ENCODE measurements at regions not wholly inside any gene's neighbourhood (a gene's known extent, or its start where the extent isn't known, plus 50 kb on each side); places are given as distances from the start of the nearest gene placed in this dataset.

DNA sequence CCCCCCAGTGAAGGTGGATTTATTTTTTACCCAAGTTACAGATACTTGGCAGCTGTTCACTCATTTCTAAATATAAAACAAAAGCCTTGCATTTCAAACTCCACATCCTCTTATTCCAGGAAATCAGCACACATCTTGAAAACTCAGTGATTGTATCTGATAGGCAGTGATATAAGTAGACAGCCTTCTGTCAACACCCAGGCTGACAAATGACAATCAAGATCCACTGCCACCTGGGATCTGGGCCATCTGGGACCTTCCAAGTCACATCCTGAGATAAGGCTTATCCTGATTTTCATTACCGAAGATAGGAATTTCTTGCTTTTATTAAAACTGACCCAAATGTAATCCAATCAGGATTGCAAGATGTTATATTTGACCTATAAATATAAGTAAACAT is 201.3 kb upstream of the PUM3 start:
- Mint-ChIP-seq H3K9me3 (no peaks in the 10 kb centered on the region), H3K4me1 (peaks cover 13% of the 10 kb centered on the region), H3K36me3 (ENCODE audit: low read depth) (no peaks in the 10 kb centered on the region), H3K27ac (no peak overlapping the region), H3K27me3 (ENCODE audit: low read depth) (no peaks in the 10 kb centered on the region), H3K4me3 (no peak overlapping the region)
- TF ChIP-seq, protein P1, sequence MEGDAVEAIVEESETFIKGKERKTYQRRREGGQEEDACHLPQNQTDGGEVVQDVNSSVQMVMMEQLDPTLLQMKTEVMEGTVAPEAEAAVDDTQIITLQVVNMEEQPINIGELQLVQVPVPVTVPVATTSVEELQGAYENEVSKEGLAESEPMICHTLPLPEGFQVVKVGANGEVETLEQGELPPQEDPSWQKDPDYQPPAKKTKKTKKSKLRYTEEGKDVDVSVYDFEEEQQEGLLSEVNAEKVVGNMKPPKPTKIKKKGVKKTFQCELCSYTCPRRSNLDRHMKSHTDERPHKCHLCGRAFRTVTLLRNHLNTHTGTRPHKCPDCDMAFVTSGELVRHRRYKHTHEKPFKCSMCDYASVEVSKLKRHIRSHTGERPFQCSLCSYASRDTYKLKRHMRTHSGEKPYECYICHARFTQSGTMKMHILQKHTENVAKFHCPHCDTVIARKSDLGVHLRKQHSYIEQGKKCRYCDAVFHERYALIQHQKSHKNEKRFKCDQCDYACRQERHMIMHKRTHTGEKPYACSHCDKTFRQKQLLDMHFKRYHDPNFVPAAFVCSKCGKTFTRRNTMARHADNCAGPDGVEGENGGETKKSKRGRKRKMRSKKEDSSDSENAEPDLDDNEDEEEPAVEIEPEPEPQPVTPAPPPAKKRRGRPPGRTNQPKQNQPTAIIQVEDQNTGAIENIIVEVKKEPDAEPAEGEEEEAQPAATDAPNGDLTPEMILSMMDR (IDR thresholded peaks at IDR 0.05; ENCODE audit: unreplicated experiment in 3 of 3), result no peak

DNA sequence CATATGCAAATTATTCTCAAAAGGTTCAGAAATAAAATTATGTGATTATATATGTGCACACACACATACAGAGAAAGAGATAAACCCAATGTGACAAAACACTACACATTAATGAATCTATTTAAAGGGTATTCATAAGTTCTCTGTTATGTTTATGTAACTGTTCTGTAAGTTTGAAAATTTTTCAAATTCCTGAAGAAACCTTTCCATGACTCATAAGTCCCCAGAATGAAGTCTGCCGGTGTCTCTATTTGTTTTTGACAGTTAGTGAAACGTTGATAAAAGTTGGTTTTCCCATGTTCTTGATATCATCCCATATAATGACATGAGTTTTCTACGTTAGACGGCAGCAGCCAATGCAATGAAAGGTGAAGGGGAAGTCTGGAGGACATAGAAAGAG is 199.5 kb upstream of the PUM3 start:
- H3K9me3 Mint-ChIP-seq, result no peaks in the 10 kb centered on the region
- H3K4me3 Mint-ChIP-seq, result no peak overlapping the region
- no peak overlapping the region for H3K27ac Mint-ChIP-seq
- peaks cover 14% of the 10 kb centered on the region for H3K4me1 Mint-ChIP-seq
- TF ChIP-seq, protein P1 (IDR thresholded peaks at IDR 0.05; ENCODE audit: unreplicated experiment in 3 of 3), result no peak
- no peaks in the 10 kb centered on the region for H3K36me3 Mint-ChIP-seq (ENCODE audit: low read depth)
- H3K27me3 Mint-ChIP-seq (ENCODE audit: low read depth), result no peaks in the 10 kb centered on the region

GRCh38 chr9:3040761-3041160 is 196.9 kb upstream of the PUM3 start:
- Mint-ChIP-seq H3K27ac (peak overlapping the region in 1 of 3 experiments; percentile 42), H3K36me3 (ENCODE audit: low read depth) (no peaks in the 10 kb centered on the region), H3K4me3 (no peak overlapping the region), H3K4me1 (peaks cover 21% of the 10 kb centered on the region), H3K27me3 (ENCODE audit: low read depth) (no peaks in the 10 kb centered on the region), H3K9me3 (no peaks in the 10 kb centered on the region)
- TF ChIP-seq, protein P1 (IDR thresholded peaks at IDR 0.05; ENCODE audit: unreplicated experiment in 3 of 3), result no peak

- no peaks in the 10 kb centered on the region for H3K9me3 Mint-ChIP-seq
- no peaks in the 10 kb centered on the region for H3K27me3 Mint-ChIP-seq (ENCODE audit: low read depth)
- peaks cover 20% of the 10 kb centered on the region for H3K4me1 Mint-ChIP-seq
- H3K4me3 Mint-ChIP-seq, result no peak overlapping the region
- TF ChIP-seq, protein P1 (IDR thresholded peaks at IDR 0.05; ENCODE audit: unreplicated experiment in 3 of 3), result no peak
- H3K27ac Mint-ChIP-seq, result peak overlapping the region in 2 of 3 experiments; percentile 17 to 48
- no peaks in the 10 kb centered on the region for H3K36me3 Mint-ChIP-seq (ENCODE audit: low read depth)
Measured at GRCh38 chr9:3036333-3036700, 192.4 kb upstream of the PUM3 start.

DNA sequence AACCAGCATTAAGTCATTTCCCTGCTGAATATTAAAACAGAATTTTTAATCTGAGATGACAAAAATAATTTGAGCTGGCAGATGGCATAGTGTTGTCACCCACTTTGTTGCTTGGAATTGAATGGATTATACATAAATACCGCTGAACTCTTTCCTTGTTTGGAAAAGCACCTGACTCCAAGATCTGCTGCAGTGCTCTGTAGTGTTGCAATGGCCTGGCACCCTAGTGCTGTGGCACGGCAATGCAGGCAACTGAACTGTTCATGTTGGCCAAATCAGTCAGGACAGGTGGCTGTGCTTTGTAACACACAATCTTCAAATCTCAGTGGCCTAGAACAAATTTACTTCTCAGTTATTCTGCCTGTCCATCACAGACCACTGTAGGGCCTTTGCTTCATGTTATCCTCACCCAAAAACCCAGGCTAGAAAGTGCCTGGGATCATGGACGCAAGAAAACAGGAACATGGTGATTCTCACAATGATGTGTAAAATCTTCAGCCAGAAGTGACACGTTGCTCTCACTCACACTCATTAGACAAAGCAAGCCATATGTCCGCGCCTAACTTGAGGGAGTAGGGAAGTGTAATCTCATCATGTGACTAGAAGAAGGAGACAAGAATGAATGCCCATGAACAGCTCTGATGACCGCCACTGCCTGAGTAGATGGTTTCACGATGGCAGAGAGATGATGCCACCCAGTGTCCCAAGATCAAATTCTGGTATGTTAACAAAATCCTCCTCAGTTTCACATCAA is 191.9 kb upstream of the PUM3 start:
- Mint-ChIP-seq H3K4me1 (peaks cover 18% of the 10 kb centered on the region), H3K9me3 (no peaks in the 10 kb centered on the region), H3K27ac (peak overlapping the region in 2 of 3 experiments; percentile 17 to 48), H3K4me3 (no peak overlapping the region), H3K27me3 (ENCODE audit: low read depth) (no peaks in the 10 kb centered on the region), H3K36me3 (ENCODE audit: low read depth) (no peaks in the 10 kb centered on the region)
- TF ChIP-seq, protein P1 (IDR thresholded peaks at IDR 0.05; ENCODE audit: unreplicated experiment in 3 of 3), result no peak

- TF ChIP-seq, protein P1 (IDR thresholded peaks at IDR 0.05; ENCODE audit: unreplicated experiment in 3 of 3), result no peak
Measured at GRCh38 chr9:3032898-3033297, 189.0 kb upstream of the PUM3 start.

More at GRCh38 chr9:3032898-3033297, 189.0 kb upstream of the PUM3 start:
- H3K4me3 Mint-ChIP-seq, result no peak overlapping the region
- no peaks in the 10 kb centered on the region for H3K9me3 Mint-ChIP-seq
- H3K4me1 Mint-ChIP-seq, result peaks cover 30% of the 10 kb centered on the region
- H3K27me3 Mint-ChIP-seq (ENCODE audit: low read depth), result no peaks in the 10 kb centered on the region
- no peaks in the 10 kb centered on the region for H3K36me3 Mint-ChIP-seq (ENCODE audit: low read depth)
- no peak overlapping the region for H3K27ac Mint-ChIP-seq
